SK-N-SH (cell line): ENCODE measurements at regions not wholly inside any gene's neighbourhood (a gene's known extent, or its start where the extent isn't known, plus 50 kb on each side); places are given as distances from the start of the nearest gene placed in this dataset.

Experiments used
- CTCF ChIA-PET: fragments of 300-600, 350-600 bp; formaldehyde crosslinking; extraction: SDS; loops from one replicate; lab custom pipeline; 2021; lab: Yijun Ruan, JAX
- POLR2A ChIA-PET: fragments of 350-600 bp; sonication (Branson Sonifier 250); formaldehyde crosslinking; extraction: SDS; loops from one replicate; lab custom pipeline; 2020; ENCODE audit warnings: antibody characterized with exemption, inconsistent platforms; lab: Yijun Ruan, JAX
- DNase-seq: peaks from one replicate; pipeline ENCODE4 v3.0.0; 2012
- H2AFZ ChIP-seq: fragments of 200-600 bp; sonication (generic); 2 replicates; pipeline ENCODE4 v1.8.1; 2016; ENCODE audit warnings: antibody characterized with exemption, mild to moderate bottlenecking, low read depth
- H3F3A ChIP-seq: fragments of 200-600 bp; sonication (generic); replicated peaks from 2 replicates; pipeline ENCODE3; 2016; ENCODE audit warnings: antibody characterized with exemption, mild to moderate bottlenecking; ENCODE audit not compliant: insufficient read depth
- H3K27ac ChIP-seq, 2 experiments: fragments of 200-500 bp in 1 of 2; fragments of 200-600 bp in 1 of 2; sonication (Bioruptor generic) in 1 of 2; sonication (generic), shearing (Covaris generic) in 1 of 2; 2 replicates each; pipeline versions ENCODE4 v1.5.1 to v1.6.1; 2014 to 2016; ENCODE audit warnings: low read depth in 2 of 2, inconsistent platforms in 1 of 2, low read length in 1 of 2, mild to moderate bottlenecking in 1 of 2, mixed read lengths in 1 of 2
- H3K27me3 ChIP-seq: fragments of 200-600 bp; sonication (generic), shearing (Covaris generic); 2 replicates; pipeline ENCODE4 v1.6.1; 2016; ENCODE audit warnings: mixed run types; ENCODE audit not compliant: insufficient read depth
- H3K36me3 ChIP-seq, 2 experiments: fragments of 200-500 bp in 1 of 2; fragments of 200-600 bp in 1 of 2; sonication (Bioruptor generic) in 1 of 2; sonication (generic) in 1 of 2; replicated peaks in 1 of 2; 2 replicates each; pipeline versions ENCODE3 to v1.5.1; 2014 to 2016; ENCODE audit warnings: low read length in 1 of 2, mild to moderate bottlenecking in 1 of 2; ENCODE audit not compliant: insufficient read depth in 2 of 2, control insufficient read depth in 1 of 2
- H3K4me1 ChIP-seq, 2 experiments: fragments of 200-500 bp in 1 of 2; fragments of 200-600 bp in 1 of 2; sonication (Bioruptor generic) in 1 of 2; sonication (generic), shearing (Covaris generic) in 1 of 2; 2 replicates each; pipeline versions ENCODE4 v1.5.1 to v1.6.1; 2014 to 2016; ENCODE audit warnings: low read depth in 1 of 2, low read length in 1 of 2, mixed run types in 1 of 2; ENCODE audit not compliant: insufficient read depth in 2 of 2, control insufficient read depth in 1 of 2
- H3K4me2 ChIP-seq: fragments of 200-600 bp; sonication (generic), shearing (Covaris generic); 2 replicates; pipeline ENCODE4 v1.6.1; 2017; ENCODE audit warnings: mixed run types
- H3K4me3 ChIP-seq, 2 experiments: fragments of 200-500 bp in 1 of 2; fragments of 200-600 bp in 1 of 2; sonication (Bioruptor generic) in 1 of 2; sonication (generic), shearing (Covaris generic) in 1 of 2; 2 replicates each; pipeline versions ENCODE4 v1.5.1 to v1.8.1; 2014 to 2016; ENCODE audit warnings: low read depth in 2 of 2, inconsistent platforms in 1 of 2, low read length in 1 of 2, mild to moderate bottlenecking in 1 of 2, mixed read lengths in 1 of 2, moderate library complexity in 1 of 2
- H3K79me2 ChIP-seq: fragments of 200-600 bp; sonication (generic); 2 replicates; pipeline ENCODE4 v1.8.1; 2017; ENCODE audit warnings: mild to moderate bottlenecking; ENCODE audit not compliant: insufficient read depth
- H3K9ac ChIP-seq: fragments of 200-600 bp; sonication (generic); 2 replicates; pipeline ENCODE4 v1.6.1; 2017; ENCODE audit warnings: mixed run types
- H3K9me2 ChIP-seq: fragments of 200-600 bp; sonication (generic); 2 replicates; pipeline ENCODE4 v1.6.1; 2017; ENCODE audit warnings: mixed run types
- H3K9me3 ChIP-seq: fragments of 200-600 bp; sonication (generic); 2 replicates; pipeline ENCODE4 v1.6.1; 2017; ENCODE audit warnings: mixed run types, mild to moderate bottlenecking, moderate library complexity
- H4K20me1 ChIP-seq: fragments of 200-600 bp; sonication (generic); 2 replicates; pipeline ENCODE4 v1.6.1; 2017; ENCODE audit warnings: mild to moderate bottlenecking, mixed run types; ENCODE audit not compliant: insufficient read depth
- ELF1 ChIP-seq: IDR thresholded peaks from 2 replicates; pipeline ENCODE4 v1.4.0; 2012
- EP300 ChIP-seq, 2 experiments: IDR thresholded peaks; 2 replicates each; pipeline versions ENCODE4 v1.4.0 to v1.6.1; 2012; ENCODE audit warnings: borderline replicate concordance in 1 of 2, low read depth in 1 of 2, low read length in 1 of 2
- FOSL2 ChIP-seq: IDR thresholded peaks from 2 replicates; pipeline ENCODE4 v1.4.0; 2012; ENCODE audit warnings: low read depth, mild to moderate bottlenecking, moderate library complexity, borderline replicate concordance
- FOXJ3 ChIP-seq: sonication (generic); formaldehyde crosslinking; IDR thresholded peaks from 2 replicates; pipeline ENCODE4 v1.5.1; 2020; ENCODE audit warnings: mild to moderate bottlenecking, missing genetic modification reagents
- GABPA ChIP-seq: IDR thresholded peaks from 2 replicates; pipeline ENCODE4 v1.4.0; 2012; ENCODE audit warnings: low read depth, mild to moderate bottlenecking
- IRF3 ChIP-seq: fragments of 150-350 bp; IDR thresholded peaks from 2 replicates; pipeline ENCODE4 v1.6.1; 2016; ENCODE audit warnings: mild to moderate bottlenecking, low read depth, low read length
- MEF2A ChIP-seq: IDR thresholded peaks from 2 replicates; pipeline ENCODE4 v1.4.0; 2012; ENCODE audit warnings: low read depth, borderline replicate concordance
- NRF1 ChIP-seq: IDR thresholded peaks from 2 replicates; pipeline ENCODE4 v1.6.1; 2012; ENCODE audit warnings: low read depth, mild to moderate bottlenecking, low read length
- POLR2AphosphoS5 ChIP-seq: IDR thresholded peaks from 2 replicates; pipeline ENCODE4 v1.6.1; 2012; ENCODE audit warnings: low read depth, low read length
- RAD21 ChIP-seq: IDR thresholded peaks from 2 replicates; pipeline ENCODE4 v1.6.1; 2012; ENCODE audit warnings: mild to moderate bottlenecking, low read length
- RCOR1 ChIP-seq: fragments of 150-350 bp; IDR thresholded peaks from 2 replicates; pipeline ENCODE4 v1.6.1; 2017; ENCODE audit warnings: antibody characterized with exemption, low read length
- RFX5 ChIP-seq: IDR thresholded peaks from 2 replicates; pipeline ENCODE4 v1.6.1; 2012; ENCODE audit warnings: mild to moderate bottlenecking, improper control_type of control experiment, low read length
- SIN3A ChIP-seq: IDR thresholded peaks from 2 replicates; pipeline ENCODE4 v1.6.1; 2012; ENCODE audit warnings: low read depth, mild to moderate bottlenecking, low read length, moderate library complexity, borderline replicate concordance
- TCF12 ChIP-seq: IDR thresholded peaks from 2 replicates; pipeline ENCODE4 v1.4.0; 2012
- TEAD4 ChIP-seq: IDR thresholded peaks from 2 replicates; pipeline ENCODE4 v1.4.0; 2012; ENCODE audit warnings: mild to moderate bottlenecking, borderline replicate concordance; ENCODE audit not compliant: insufficient read depth
- YY1 ChIP-seq: IDR thresholded peaks from 2 replicates; pipeline ENCODE4 v1.4.0; 2012; ENCODE audit warnings: low read depth, mild to moderate bottlenecking
- ZBTB33 ChIP-seq: IDR thresholded peaks from 2 replicates; pipeline ENCODE4 v1.4.0; 2012; ENCODE audit warnings: low read depth, borderline replicate concordance
- WGBS: methylation state at CpG from one replicate; pipeline ENCODE4 v1.1.6; 2017; ENCODE audit warnings: low lambda C conversion rate; 5-methylcytosine and 5-hydroxymethylcytosine counted together

GRCh38 chr15:62485170-62485720 lies 320.2 kb upstream of the C2CD4B start:
- POLR2A ChIA-PET, result no interaction called here

GRCh38 chr15:62486041-62486440 lies 321.0 kb upstream of the C2CD4B start:
- Histone ChIP-seq H3K27me3 (no peaks in the 10 kb centered on the region), H3K9ac (no peak overlapping the region), H3K4me2 (no peak overlapping the region), H3K36me3 (no peaks in the 10 kb centered on the region), H3K79me2 (0 out of 2 replicates have a peak, but pooled peaks cover 1% of the 10 kb centered on the region), H3K27ac (peak overlapping the region in 1 of 2 experiments; percentile 8; a peak in 1 of 4 replicates), H2AFZ (no peak overlapping the region), H3K9me3 (no peaks in the 10 kb centered on the region), H3K4me1 (peaks cover 12 to 22% of the 10 kb centered on the region in 2 experiments; a peak in 3 of 4 replicates), H3F3A (peaks cover 16% of the 10 kb centered on the region), H4K20me1 (no peaks in the 10 kb centered on the region)
- WGBS, result 92% methylated on average over 1 of the region's 1 CpG
- POLR2A ChIA-PET, result no interaction called here
- CTCF ChIA-PET, result interaction anchor here (0.7 to 0.8 kb wide), 2 partner anchors 99 to 249 kb away, joined by 3 read pairs; no protein-coding TSS in a partner anchor
- no peak for DNase-seq
- TF ChIP-seq TEAD4 (no peak), YY1 (no peak), RCOR1 (no peak), EP300 (IDR thresholded peaks at IDR 0.05; ENCODE audit: borderline replicate concordance in 1 of 2, low read depth in 1 of 2, low read length in 1 of 2) (no peak), ZBTB33 (no peak), FOSL2 (no peak), RFX5 (no peak)
- TF ChIP-seq, all 33 proteins: peak for 0
- Histone ChIP-seq H3K9me2 (no peaks in the 10 kb centered on the region), H3K4me3 (no peak overlapping the region)

More at GRCh38 chr15:62485170-62485720, 320.2 kb upstream of the C2CD4B start:
- Histone ChIP-seq H3K9me2 (no peaks in the 10 kb centered on the region), H3K27me3 (no peaks in the 10 kb centered on the region), H3K9me3 (no peaks in the 10 kb centered on the region), H3F3A (peaks cover 16% of the 10 kb centered on the region), H3K36me3 (no peaks in the 10 kb centered on the region), H3K9ac (no peak overlapping the region), H2AFZ (no peak overlapping the region), H3K27ac (no peak overlapping the region), H3K4me2 (no peak overlapping the region), H3K4me1 (peaks cover 12 to 22% of the 10 kb centered on the region in 2 experiments; a peak in 3 of 4 replicates), H3K79me2 (peaks cover 9% of the 10 kb centered on the region), H4K20me1 (no peaks in the 10 kb centered on the region), H3K4me3 (no peak overlapping the region)
- CTCF ChIA-PET, result interaction anchor here (0.7 to 0.8 kb wide), 2 partner anchors 99 to 250 kb away, joined by 3 read pairs; no protein-coding TSS in a partner anchor
- no peak for TF ChIP-seq POLR2AphosphoS5
- 97% methylated on average over 6 of the region's 6 CpGs for WGBS
- DNase-seq, result no peak

GRCh38 chr15:62488387-62488786 lies 323.3 kb upstream of the C2CD4B start:
- Histone ChIP-seq H3K27me3 (no peaks in the 10 kb centered on the region), H3K27ac (no peak overlapping the region), H3K9ac (no peak overlapping the region), H3K36me3 (no peaks in the 10 kb centered on the region), H2AFZ (no peak overlapping the region), H3K4me3 (no peak overlapping the region), H3K9me2 (no peaks in the 10 kb centered on the region), H3K4me2 (no peak overlapping the region), H4K20me1 (no peaks in the 10 kb centered on the region), H3K79me2 (no peaks in the 10 kb centered on the region), H3F3A (peaks cover 6% of the 10 kb centered on the region), H3K9me3 (no peaks in the 10 kb centered on the region), H3K4me1 (peaks cover 2 to 19% of the 10 kb centered on the region in 2 experiments; a peak in 3 of 4 replicates)
- WGBS, result 86% methylated on average over 1 of the region's 1 CpG
- no peak for DNase-seq
- CTCF ChIA-PET, result no interaction called here
- POLR2A ChIA-PET, result no interaction called here
- TF ChIP-seq FOXJ3 (no peak), NRF1 (no peak), MEF2A (no peak), IRF3 (no peak), RCOR1 (no peak), SIN3A (no peak), ZBTB33 (no peak), GABPA (no peak), FOSL2 (no peak), RAD21 (no peak), ELF1 (no peak), TCF12 (no peak)
